ENCODE measurements at regions not wholly inside any gene's neighbourhood (a gene's known extent, or its start where the extent isn't known, plus 50 kb on each side); places are given as distances from the start of the nearest gene placed in this dataset.

DNA sequence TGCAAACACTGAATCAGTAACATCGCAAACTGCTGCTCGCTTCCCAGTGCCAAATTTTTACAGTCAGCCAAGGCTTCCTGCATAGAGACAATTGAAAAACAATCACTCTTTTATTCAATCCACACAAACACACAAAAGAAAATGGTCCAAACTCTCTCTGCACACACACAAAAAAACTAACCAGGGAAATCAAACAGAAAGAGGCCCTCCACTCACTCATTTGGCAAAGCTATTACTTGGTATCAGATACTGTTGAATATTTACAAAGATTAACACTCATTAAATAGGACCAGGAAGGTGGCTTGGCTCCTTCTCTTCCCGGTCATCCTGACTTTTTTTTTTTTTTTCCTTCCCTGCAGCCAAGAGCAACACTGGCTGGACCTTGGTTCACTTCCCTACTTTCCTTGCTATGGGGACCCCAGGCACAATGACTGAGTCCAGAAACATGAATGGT is 62.4 kb upstream of the SPATA12 start:
- no peaks in the 10 kb centered on the region for H3K9me3 ChIP-seq
- no peaks in the 10 kb centered on the region for H3K27me3 ChIP-seq
- TF ChIP-seq, protein P1, sequence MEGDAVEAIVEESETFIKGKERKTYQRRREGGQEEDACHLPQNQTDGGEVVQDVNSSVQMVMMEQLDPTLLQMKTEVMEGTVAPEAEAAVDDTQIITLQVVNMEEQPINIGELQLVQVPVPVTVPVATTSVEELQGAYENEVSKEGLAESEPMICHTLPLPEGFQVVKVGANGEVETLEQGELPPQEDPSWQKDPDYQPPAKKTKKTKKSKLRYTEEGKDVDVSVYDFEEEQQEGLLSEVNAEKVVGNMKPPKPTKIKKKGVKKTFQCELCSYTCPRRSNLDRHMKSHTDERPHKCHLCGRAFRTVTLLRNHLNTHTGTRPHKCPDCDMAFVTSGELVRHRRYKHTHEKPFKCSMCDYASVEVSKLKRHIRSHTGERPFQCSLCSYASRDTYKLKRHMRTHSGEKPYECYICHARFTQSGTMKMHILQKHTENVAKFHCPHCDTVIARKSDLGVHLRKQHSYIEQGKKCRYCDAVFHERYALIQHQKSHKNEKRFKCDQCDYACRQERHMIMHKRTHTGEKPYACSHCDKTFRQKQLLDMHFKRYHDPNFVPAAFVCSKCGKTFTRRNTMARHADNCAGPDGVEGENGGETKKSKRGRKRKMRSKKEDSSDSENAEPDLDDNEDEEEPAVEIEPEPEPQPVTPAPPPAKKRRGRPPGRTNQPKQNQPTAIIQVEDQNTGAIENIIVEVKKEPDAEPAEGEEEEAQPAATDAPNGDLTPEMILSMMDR (IDR thresholded peaks at IDR 0.05), result no peak
- no peak for TF ChIP-seq POLR2A (IDR thresholded peaks at IDR 0.05; ENCODE audit: low read depth)
- no peak for TF ChIP-seq POLR2AphosphoS5 (IDR thresholded peaks at IDR 0.05)
- TF ChIP-seq EP300 (IDR thresholded peaks at IDR 0.05), result no peak
- 39% methylated on average over 3 of the region's 3 CpGs for WGBS
- H3K36me3 ChIP-seq, result no peaks in the 10 kb centered on the region
- no peak overlapping the region for H3K4me3 ChIP-seq
- peaks cover 0 to 31% (median 26%) of the 10 kb centered on the region in 4 donors for H3K4me1 ChIP-seq
- peak overlapping the region; percentile 34 to 79 (median 56) for H3K27ac ChIP-seq (replicated peaks in 1 of 4)
- intact Hi-C loops (cut with DNase I), result loop anchor here (5.0 to 10.0 kb wide), 3 partner anchors 79 to 227 kb away; partner anchors contain the start of genes APPL1 and IL17RD
- no peak for DNase-seq (ENCODE audit: extremely low spot score)

DNA sequence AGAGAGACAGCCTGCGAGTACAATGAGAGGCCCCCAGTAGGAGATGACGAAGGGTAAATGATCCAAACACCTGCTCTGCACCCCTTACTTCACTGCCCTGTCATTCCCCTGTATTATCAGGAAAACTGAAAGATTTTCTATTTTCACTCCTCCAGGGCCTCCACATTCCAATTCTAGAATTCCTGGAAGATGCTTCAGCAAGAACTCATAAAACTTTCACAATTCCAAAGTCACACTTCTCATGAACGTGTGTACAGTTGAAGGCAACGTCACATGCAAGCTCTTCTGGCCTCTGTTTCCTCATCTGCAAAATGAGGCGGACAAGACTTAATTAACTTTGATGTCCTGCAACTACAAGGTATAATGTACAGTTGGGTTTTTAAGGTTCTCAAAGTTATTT is 62.8 kb upstream of the SPATA12 start:
- TF ChIP-seq POLR2AphosphoS5 (IDR thresholded peaks at IDR 0.05), result peak in 1 of 2 donors; percentile 41
- TF ChIP-seq, protein P1 (IDR thresholded peaks at IDR 0.05), result no peak
- TF ChIP-seq EP300 (IDR thresholded peaks at IDR 0.05), result no peak
- DNase-seq (ENCODE audit: extremely low spot score), result no peak
- Histone ChIP-seq H3K27me3 (no peaks in the 10 kb centered on the region), H3K27ac (replicated peaks in 1 of 4) (peak overlapping the region; percentile 35 to 79 (median 56)), H3K4me1 (peaks cover 0 to 31% (median 26%) of the 10 kb centered on the region in 4 donors), H3K9me3 (no peaks in the 10 kb centered on the region), H3K36me3 (no peaks in the 10 kb centered on the region), H3K4me3 (no peak overlapping the region)
- intact Hi-C loops (cut with DNase I), result loop anchor here (5.0 to 10.0 kb wide), 3 partner anchors 80 to 227 kb away; partner anchors contain the start of genes APPL1 and IL17RD
- 67% methylated on average over 5 of the region's 5 CpGs for WGBS

DNA sequence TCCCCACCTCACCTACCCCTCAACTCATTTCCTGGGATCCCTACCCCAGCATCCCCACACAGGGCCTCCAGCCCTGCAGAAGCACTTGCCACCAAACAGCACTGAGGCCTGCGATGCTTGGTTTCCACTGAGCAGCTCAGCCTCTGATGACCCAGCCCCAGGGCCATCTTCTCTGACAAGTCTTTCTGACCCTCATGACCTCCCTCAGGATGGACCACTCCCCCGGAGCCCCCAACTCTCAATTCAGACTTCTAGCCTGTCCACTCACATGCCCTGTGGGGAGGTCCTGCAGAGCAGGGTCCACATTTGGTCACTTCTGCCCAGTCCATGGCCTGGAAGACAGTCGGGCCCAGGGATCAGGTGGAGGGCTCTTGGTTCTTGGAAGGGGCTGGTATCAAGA is 63.4 kb upstream of the SPATA12 start:
- TF ChIP-seq EP300 (IDR thresholded peaks at IDR 0.05) (no peak), POLR2AphosphoS5 (IDR thresholded peaks at IDR 0.05) (no peak), POLR2A (IDR thresholded peaks at IDR 0.05; ENCODE audit: low read depth) (no peak)
- TF ChIP-seq, protein P1 (IDR thresholded peaks at IDR 0.05), result no peak
- no peak overlapping the region for H3K4me3 ChIP-seq
- intact Hi-C loops (cut with DNase I), result loop anchor here (5.0 to 10.0 kb wide), 3 partner anchors 80 to 228 kb away; partner anchors contain the start of genes APPL1 and IL17RD
- H3K27me3 ChIP-seq, result no peaks in the 10 kb centered on the region
- peaks cover 0 to 31% (median 26%) of the 10 kb centered on the region in 4 donors for H3K4me1 ChIP-seq
- peak overlapping the region; percentile 35 to 79 (median 56) for H3K27ac ChIP-seq (replicated peaks in 1 of 4)
- no peaks in the 10 kb centered on the region for H3K9me3 ChIP-seq
- DNase-seq (ENCODE audit: extremely low spot score), result no peak
- WGBS, result 96% methylated on average over 3 of the region's 3 CpGs
- H3K36me3 ChIP-seq, result no peaks in the 10 kb centered on the region

DNA sequence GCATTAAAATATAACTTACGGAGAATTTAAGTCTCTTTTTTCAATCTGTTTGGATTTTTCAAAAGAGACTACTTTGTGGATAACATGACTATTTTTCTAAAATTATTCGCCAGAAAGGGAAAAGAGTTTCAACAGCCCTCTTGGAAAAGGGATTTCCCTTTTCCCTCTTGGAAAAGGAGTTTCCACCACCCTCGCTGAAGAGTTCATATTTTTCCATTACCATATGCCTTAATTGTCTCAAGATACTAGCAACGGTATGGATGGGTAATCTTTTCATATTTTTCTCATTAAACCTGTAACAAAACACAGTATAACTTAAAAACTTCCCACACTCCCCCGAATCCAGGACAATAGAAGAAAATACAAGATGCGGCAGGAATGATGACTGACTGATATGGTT is 66.1 kb upstream of the SPATA12 start:
- H3K4me1 ChIP-seq, result peaks cover 5 to 39% (median 34%) of the 10 kb centered on the region in 4 donors
- no peaks in the 10 kb centered on the region for H3K27me3 ChIP-seq
- no peak overlapping the region for H3K4me3 ChIP-seq
- DNase-seq (ENCODE audit: extremely low spot score), result no peak
- 81% methylated on average over 6 of the region's 6 CpGs for WGBS
- no peaks in the 10 kb centered on the region for H3K36me3 ChIP-seq
- intact Hi-C loops (cut with DNase I), result loop anchor here (10.0 kb wide), 2 partner anchors 170 to 230 kb away; partner anchors contain the start of genes APPL1 and IL17RD
- TF ChIP-seq, protein P1 (IDR thresholded peaks at IDR 0.05), result no peak
- TF ChIP-seq POLR2AphosphoS5 (IDR thresholded peaks at IDR 0.05) (no peak), POLR2A (IDR thresholded peaks at IDR 0.05; ENCODE audit: low read depth) (no peak), EP300 (IDR thresholded peaks at IDR 0.05) (no peak)
- no peak overlapping the region for H3K27ac ChIP-seq (replicated peaks in 1 of 4)
- H3K9me3 ChIP-seq, result no peaks in the 10 kb centered on the region

DNA sequence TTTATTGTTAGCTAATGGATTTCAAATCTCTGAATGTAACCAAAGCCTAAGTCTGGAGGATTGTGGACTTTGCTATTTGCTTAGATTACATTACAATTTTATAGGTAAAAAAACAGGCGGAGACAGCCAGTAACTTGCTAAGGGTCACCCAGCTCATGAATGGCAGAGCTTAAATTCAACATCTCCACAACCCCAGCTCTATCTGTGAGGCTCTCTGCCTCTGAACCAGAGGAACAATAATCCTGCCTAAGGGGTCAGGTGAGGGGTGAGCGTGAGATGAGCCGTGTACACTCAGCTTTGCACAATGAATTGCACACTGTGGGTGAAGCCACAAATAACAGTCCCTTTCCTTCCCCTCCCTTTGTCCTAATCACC is 69.8 kb upstream of the SPATA12 start:
- Histone ChIP-seq H3K27ac (replicated peaks in 1 of 4) (no peak overlapping the region), H3K4me3 (no peak overlapping the region), H3K36me3 (no peaks in the 10 kb centered on the region), H3K4me1 (peaks cover 15 to 26% (median 23%) of the 10 kb centered on the region in 4 donors), H3K9me3 (no peaks in the 10 kb centered on the region), H3K27me3 (no peaks in the 10 kb centered on the region)
- TF ChIP-seq POLR2AphosphoS5 (IDR thresholded peaks at IDR 0.05) (no peak), POLR2A (IDR thresholded peaks at IDR 0.05; ENCODE audit: low read depth) (no peak)
- intact Hi-C loops (cut with DNase I), result loop anchor here (10.0 kb wide), 2 partner anchors 174 to 234 kb away; partner anchors contain the start of genes APPL1 and IL17RD
- DNase-seq (ENCODE audit: extremely low spot score), result no peak
- WGBS, result 89% methylated on average over 3 of the region's 3 CpGs
